GM12891 (cell line): ENCODE measurements at regions not wholly inside any gene's neighbourhood (a gene's known extent, or its start where the extent isn't known, plus 50 kb on each side); places are given as distances from the start of the nearest gene placed in this dataset.

Experiments
- DNase-seq: peaks from one replicate; pipeline ENCODE4 v3.0.0; 2011; ENCODE audit warnings: low spot score; ENCODE audit not compliant: insufficient read length
- FAIRE-seq: peaks from 2 replicates; lab custom pipeline; 2011; peaks lifted over from hg19 to GRCh38; lab: Jason Lieb, UNC
- PAX5 ChIP-seq: IDR thresholded peaks from 2 replicates; pipeline ENCODE4 v1.6.1; 2011; ENCODE audit warnings: low read length, moderate library complexity, mild to moderate bottlenecking; ENCODE audit not compliant: insufficient read depth, severe bottlenecking
- POLR2A ChIP-seq: IDR thresholded peaks from 2 replicates; pipeline ENCODE4 v1.6.1; 2011; ENCODE audit warnings: low read depth, low read length, control low read depth
- POLR2AphosphoS5 ChIP-seq: IDR thresholded peaks from 2 replicates; pipeline ENCODE4 v1.6.1; 2011; ENCODE audit warnings: low read depth, low read length, control low read depth
- POU2F2 ChIP-seq: IDR thresholded peaks from 2 replicates; pipeline ENCODE4 v1.6.1; 2011; ENCODE audit warnings: low read depth, mild to moderate bottlenecking, control low read depth, low read length, moderate library complexity
- SPI1 ChIP-seq: IDR thresholded peaks from 2 replicates; pipeline ENCODE4 v1.6.1; 2011; ENCODE audit warnings: low read depth, low read length, control low read depth
- TAF1 ChIP-seq: IDR thresholded peaks from 2 replicates; pipeline ENCODE4 v1.6.1; 2011; ENCODE audit warnings: low read depth, low read length, control low read depth

- FAIRE-seq (no peak), DNase-seq (no peak)
- TF ChIP-seq PAX5 = no peak
- no peak for TF ChIP-seq SPI1
- TF ChIP-seq POLR2A = no peak
- TF ChIP-seq TAF1 = no peak
- TF ChIP-seq POLR2AphosphoS5 = no peak
- no peak for TF ChIP-seq POU2F2
Observed at GRCh38 chr20:56925831-56926170, 296.7 kb downstream of the TFAP2C start.

- TF ChIP-seq TAF1 (no peak), POLR2AphosphoS5 (no peak), POLR2A (no peak), PAX5 (no peak), SPI1 (no peak), POU2F2 (no peak)
Observed at GRCh38 chr20:56926501-56926900, 297.4 kb downstream of the TFAP2C start.

GRCh38 chr20:56927127-56927526 is 298.0 kb downstream of the TFAP2C start:
- TF ChIP-seq PAX5 = no peak
- TF ChIP-seq SPI1 = no peak
- no peak for TF ChIP-seq POLR2A
- TF ChIP-seq POLR2AphosphoS5 = no peak
- no peak for TF ChIP-seq POU2F2
- TF ChIP-seq TAF1 = no peak
- no peak for DNase-seq
- FAIRE-seq = no peak

More at GRCh38 chr20:56926501-56926900, 297.4 kb downstream of the TFAP2C start:
- no peak for DNase-seq
- FAIRE-seq = no peak

GRCh38 chr20:56928007-56928406 is 298.9 kb downstream of the TFAP2C start:
- FAIRE-seq (no peak), DNase-seq (no peak)
- no peak for TF ChIP-seq PAX5
- TF ChIP-seq SPI1 = no peak
- no peak for TF ChIP-seq POLR2AphosphoS5
- TF ChIP-seq POU2F2 = no peak
- no peak for TF ChIP-seq TAF1
- no peak for TF ChIP-seq POLR2A

- FAIRE-seq (no peak), DNase-seq (no peak)
- TF ChIP-seq POU2F2 = no peak
- no peak for TF ChIP-seq SPI1
- TF ChIP-seq PAX5 = no peak
- TF ChIP-seq POLR2AphosphoS5 = no peak
- no peak for TF ChIP-seq POLR2A
- no peak for TF ChIP-seq TAF1
Observed at GRCh38 chr20:56929606-56930005, 300.5 kb downstream of the TFAP2C start.

- FAIRE-seq (no peak), DNase-seq (no peak)
- TF ChIP-seq TAF1 = no peak
- no peak for TF ChIP-seq SPI1
- no peak for TF ChIP-seq POU2F2
- no peak for TF ChIP-seq POLR2AphosphoS5
- TF ChIP-seq POLR2A = no peak
- TF ChIP-seq PAX5 = no peak
Observed at GRCh38 chr20:56930876-56931275, 301.8 kb downstream of the TFAP2C start.

GRCh38 chr20:56932575-56933330 is 303.6 kb downstream of the TFAP2C start:
- TF ChIP-seq SPI1 (no peak), PAX5 (no peak), TAF1 (no peak), POU2F2 (no peak), POLR2AphosphoS5 (no peak), POLR2A (no peak)
- no peak for DNase-seq

GRCh38 chr20:56933331-56933698 is 304.2 kb downstream of the TFAP2C start:
- FAIRE-seq (no peak), DNase-seq (no peak)
- TF ChIP-seq PAX5 = no peak
- no peak for TF ChIP-seq SPI1
- TF ChIP-seq POU2F2 = no peak
- no peak for TF ChIP-seq POLR2A
- TF ChIP-seq POLR2AphosphoS5 = no peak
- no peak for TF ChIP-seq TAF1

More at GRCh38 chr20:56932575-56933330, 303.6 kb downstream of the TFAP2C start:
- FAIRE-seq = no peak

GRCh38 chr20:56934888-56935287 is 305.8 kb downstream of the TFAP2C start:
- FAIRE-seq (no peak), DNase-seq (no peak)
- TF ChIP-seq TAF1 (no peak), POLR2AphosphoS5 (no peak)
